ENCODE measurements at regions not wholly inside any gene's neighbourhood (a gene's known extent, or its start where the extent isn't known, plus 50 kb on each side); places are given as distances from the start of the nearest gene placed in this dataset.

GRCh38 chr12:25789541-25789944 is 168.9 kb upstream of the RASSF8 start:
- ChIA-PET CTCF (no interaction called here), POLR2A (interaction anchor here (1.8 kb wide), 1 partner anchor 8 kb away, joined by 3 read pairs; no protein-coding TSS in a partner anchor)
- DNase-seq (ENCODE audit: low spot score) (no peak), ATAC-seq (no peak)
- H3K9me3 Mint-ChIP-seq = no peaks in the 10 kb centered on the region; the same call in 1 of the 2 replicates
- TF ChIP-seq NFE2L1 (CRISPR knock-in tag; IDR thresholded peaks at IDR 0.05) = no peak
- TF ChIP-seq, protein P1, sequence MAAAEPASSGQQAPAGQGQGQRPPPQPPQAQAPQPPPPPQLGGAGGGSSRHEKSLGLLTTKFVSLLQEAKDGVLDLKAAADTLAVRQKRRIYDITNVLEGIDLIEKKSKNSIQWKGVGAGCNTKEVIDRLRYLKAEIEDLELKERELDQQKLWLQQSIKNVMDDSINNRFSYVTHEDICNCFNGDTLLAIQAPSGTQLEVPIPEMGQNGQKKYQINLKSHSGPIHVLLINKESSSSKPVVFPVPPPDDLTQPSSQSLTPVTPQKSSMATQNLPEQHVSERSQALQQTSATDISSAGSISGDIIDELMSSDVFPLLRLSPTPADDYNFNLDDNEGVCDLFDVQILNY (CRISPR knock-in tag; IDR thresholded peaks at IDR 0.05) = no peak
- H3K36me3 Mint-ChIP-seq = no peaks in the 10 kb centered on the region
- H3K27me3 Mint-ChIP-seq (ENCODE audit: low read depth) = no peaks in the 10 kb centered on the region
- H3K4me3 Mint-ChIP-seq = no peak overlapping the region
- H3K4me1 Mint-ChIP-seq = peaks cover 12% of the 10 kb centered on the region
- H3K27ac Mint-ChIP-seq = no peak overlapping the region

GRCh38 chr12:25792031-25792430 is 166.5 kb upstream of the RASSF8 start:
- POLR2A ChIA-PET = no interaction called here
- CTCF ChIA-PET = no interaction called here

GRCh38 chr12:25793196-25793595 is 165.3 kb upstream of the RASSF8 start:
- H3K27me3 Mint-ChIP-seq (ENCODE audit: low read depth) = no peaks in the 10 kb centered on the region
- ChIA-PET POLR2A (no interaction called here), CTCF (no interaction called here)
- DNase-seq (ENCODE audit: low spot score) (no peak), ATAC-seq (no peak)
- no peak overlapping the region for H3K4me3 Mint-ChIP-seq
- H3K4me1 Mint-ChIP-seq = peaks cover 23% of the 10 kb centered on the region
- H3K9me3 Mint-ChIP-seq = no peaks in the 10 kb centered on the region; the same call in 1 of the 2 replicates
- H3K36me3 Mint-ChIP-seq = no peaks in the 10 kb centered on the region
- TF ChIP-seq, protein P1 (CRISPR knock-in tag; IDR thresholded peaks at IDR 0.05) = no peak
- TF ChIP-seq, protein P2, sequence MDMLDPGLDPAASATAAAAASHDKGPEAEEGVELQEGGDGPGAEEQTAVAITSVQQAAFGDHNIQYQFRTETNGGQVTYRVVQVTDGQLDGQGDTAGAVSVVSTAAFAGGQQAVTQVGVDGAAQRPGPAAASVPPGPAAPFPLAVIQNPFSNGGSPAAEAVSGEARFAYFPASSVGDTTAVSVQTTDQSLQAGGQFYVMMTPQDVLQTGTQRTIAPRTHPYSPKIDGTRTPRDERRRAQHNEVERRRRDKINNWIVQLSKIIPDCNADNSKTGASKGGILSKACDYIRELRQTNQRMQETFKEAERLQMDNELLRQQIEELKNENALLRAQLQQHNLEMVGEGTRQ (CRISPR knock-in tag; IDR thresholded peaks at IDR 0.05) = no peak
- no peak for TF ChIP-seq NFYB (CRISPR knock-in tag; conservative IDR thresholded peaks at IDR 0.05; ENCODE audit: low read depth)
- H3K27ac Mint-ChIP-seq = no peak overlapping the region

More at GRCh38 chr12:25792031-25792430, 166.5 kb upstream of the RASSF8 start:
- Mint-ChIP-seq H3K9me3 (no peaks in the 10 kb centered on the region; the same call in 1 of the 2 replicates), H3K27ac (no peak overlapping the region), H3K4me1 (peaks cover 23% of the 10 kb centered on the region), H3K4me3 (no peak overlapping the region), H3K27me3 (ENCODE audit: low read depth) (no peaks in the 10 kb centered on the region), H3K36me3 (no peaks in the 10 kb centered on the region)
- ATAC-seq (no peak), DNase-seq (ENCODE audit: low spot score) (no peak)
- TF ChIP-seq, protein P3, sequence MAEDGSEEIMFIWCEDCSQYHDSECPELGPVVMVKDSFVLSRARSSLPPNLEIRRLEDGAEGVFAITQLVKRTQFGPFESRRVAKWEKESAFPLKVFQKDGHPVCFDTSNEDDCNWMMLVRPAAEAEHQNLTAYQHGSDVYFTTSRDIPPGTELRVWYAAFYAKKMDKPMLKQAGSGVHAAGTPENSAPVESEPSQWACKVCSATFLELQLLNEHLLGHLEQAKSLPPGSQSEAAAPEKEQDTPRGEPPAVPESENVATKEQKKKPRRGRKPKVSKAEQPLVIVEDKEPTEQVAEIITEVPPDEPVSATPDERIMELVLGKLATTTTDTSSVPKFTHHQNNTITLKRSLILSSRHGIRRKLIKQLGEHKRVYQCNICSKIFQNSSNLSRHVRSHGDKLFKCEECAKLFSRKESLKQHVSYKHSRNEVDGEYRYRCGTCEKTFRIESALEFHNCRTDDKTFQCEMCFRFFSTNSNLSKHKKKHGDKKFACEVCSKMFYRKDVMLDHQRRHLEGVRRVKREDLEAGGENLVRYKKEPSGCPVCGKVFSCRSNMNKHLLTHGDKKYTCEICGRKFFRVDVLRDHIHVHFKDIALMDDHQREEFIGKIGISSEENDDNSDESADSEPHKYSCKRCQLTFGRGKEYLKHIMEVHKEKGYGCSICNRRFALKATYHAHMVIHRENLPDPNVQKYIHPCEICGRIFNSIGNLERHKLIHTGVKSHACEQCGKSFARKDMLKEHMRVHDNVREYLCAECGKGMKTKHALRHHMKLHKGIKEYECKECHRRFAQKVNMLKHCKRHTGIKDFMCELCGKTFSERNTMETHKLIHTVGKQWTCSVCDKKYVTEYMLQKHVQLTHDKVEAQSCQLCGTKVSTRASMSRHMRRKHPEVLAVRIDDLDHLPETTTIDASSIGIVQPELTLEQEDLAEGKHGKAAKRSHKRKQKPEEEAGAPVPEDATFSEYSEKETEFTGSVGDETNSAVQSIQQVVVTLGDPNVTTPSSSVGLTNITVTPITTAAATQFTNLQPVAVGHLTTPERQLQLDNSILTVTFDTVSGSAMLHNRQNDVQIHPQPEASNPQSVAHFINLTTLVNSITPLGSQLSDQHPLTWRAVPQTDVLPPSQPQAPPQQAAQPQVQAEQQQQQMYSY (CRISPR knock-in tag; IDR thresholded peaks at IDR 0.05) = no peak
- TF ChIP-seq HMGA2 (CRISPR knock-in tag; IDR thresholded peaks at IDR 0.05) (no peak), ZMAT4 (CRISPR knock-in tag; IDR thresholded peaks at IDR 0.05) (no peak), RORB (CRISPR knock-in tag; IDR thresholded peaks at IDR 0.05) (no peak), EMX1 (CRISPR knock-in tag; IDR thresholded peaks at IDR 0.05) (no peak)

GRCh38 chr12:25794571-25794970 is 163.9 kb upstream of the RASSF8 start:
- H3K9me3 Mint-ChIP-seq = no peaks in the 10 kb centered on the region

More at GRCh38 chr12:25794571-25794970, 163.9 kb upstream of the RASSF8 start:
- ChIA-PET POLR2A (no interaction called here), CTCF (no interaction called here)
- Mint-ChIP-seq H3K27me3 (ENCODE audit: low read depth) (no peaks in the 10 kb centered on the region), H3K4me3 (no peak overlapping the region), H3K27ac (no peak overlapping the region), H3K4me1 (peaks cover 22% of the 10 kb centered on the region), H3K36me3 (no peaks in the 10 kb centered on the region)
- TF ChIP-seq KAT7 (CRISPR knock-in tag; IDR thresholded peaks at IDR 0.05; ENCODE audit: borderline replicate concordance) (no peak), GTF2I (CRISPR knock-in tag; conservative IDR thresholded peaks at IDR 0.05) (no peak), E2F4 (CRISPR knock-in tag; IDR thresholded peaks at IDR 0.05; ENCODE audit: borderline replicate concordance, low read depth) (no peak), ZNF232 (CRISPR knock-in tag; IDR thresholded peaks at IDR 0.05) (no peak), MLX (CRISPR knock-in tag; IDR thresholded peaks at IDR 0.05) (no peak), TEAD1 (CRISPR knock-in tag; IDR thresholded peaks at IDR 0.05) (no peak), ETV6 (CRISPR knock-in tag; IDR thresholded peaks at IDR 0.05) (no peak)
- ATAC-seq (no peak), DNase-seq (ENCODE audit: low spot score) (no peak)
